A549 (cell line): ENCODE measurements at regions not wholly inside any gene's neighbourhood (a gene's known extent, or its start where the extent isn't known, plus 50 kb on each side); places are given as distances from the start of the nearest gene placed in this dataset.

Source experiments
- EP300 ChIP-seq, 2 experiments: fragments of >200 bp; sonication (Bioruptor Twin); formaldehyde crosslinking; IDR thresholded peaks; 2 replicates in 1 of 2; 3 replicates in 1 of 2; pipeline ENCODE4 v1.6.1; 2016 to 2017
- HDAC2 ChIP-seq: fragments of 200-600 bp; sonication (generic); IDR thresholded peaks from 2 replicates; pipeline ENCODE4 v1.6.1; 2016
- MAZ ChIP-seq: fragments of 150-350 bp; IDR thresholded peaks from 2 replicates; pipeline ENCODE4 v1.6.1; 2014; ENCODE audit warnings: antibody characterized with exemption, low read depth, low read length, borderline replicate concordance
- NFE2L2 ChIP-seq: fragments of 150-350 bp; conservative IDR thresholded peaks from 2 replicates; pipeline ENCODE4 v1.6.1; 2014; ENCODE audit warnings: low read length
- POLR2A ChIP-seq: IDR thresholded peaks from 2 replicates; pipeline ENCODE4 v1.6.1; 2012; ENCODE audit warnings: mild to moderate bottlenecking, low read length
- RCOR1 ChIP-seq: fragments of 150-350 bp; IDR thresholded peaks from 2 replicates; pipeline ENCODE4 v1.6.1; 2014; ENCODE audit warnings: antibody characterized with exemption, low read length, low read depth
- TF ChIP-seq, protein P1 (sequence below): fragments of >200 bp; sonication (Bioruptor Twin); formaldehyde crosslinking; IDR thresholded peaks from 3 replicates; pipeline ENCODE4 v1.5.1; 2016

DNA sequence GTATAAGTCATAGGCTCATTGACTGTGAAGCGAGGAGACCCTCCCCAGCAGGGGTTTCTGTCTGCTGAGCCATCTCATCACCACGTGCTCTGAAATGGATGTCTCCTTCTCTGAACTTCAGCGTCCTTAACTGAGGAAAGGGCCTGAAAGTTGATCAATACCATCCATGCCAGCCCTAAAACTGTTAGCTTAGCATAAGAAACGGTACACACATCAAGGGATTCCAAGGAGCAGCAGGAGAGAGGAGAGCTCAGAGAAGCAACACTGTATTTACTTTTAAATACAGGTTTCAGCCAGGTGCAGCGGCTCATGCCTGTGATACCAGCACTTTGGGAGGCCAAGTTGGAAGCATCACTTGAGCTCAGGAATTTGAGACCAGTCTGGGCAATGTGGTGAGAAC is 248.9 kb upstream of the TNRC6C start:
- TF ChIP-seq RCOR1 (no peak), EP300 (IDR thresholded peaks at IDR 0.05) (no peak), POLR2A (no peak), MAZ (no peak), HDAC2 (no peak), NFE2L2 (no peak)
- TF ChIP-seq, protein P1, sequence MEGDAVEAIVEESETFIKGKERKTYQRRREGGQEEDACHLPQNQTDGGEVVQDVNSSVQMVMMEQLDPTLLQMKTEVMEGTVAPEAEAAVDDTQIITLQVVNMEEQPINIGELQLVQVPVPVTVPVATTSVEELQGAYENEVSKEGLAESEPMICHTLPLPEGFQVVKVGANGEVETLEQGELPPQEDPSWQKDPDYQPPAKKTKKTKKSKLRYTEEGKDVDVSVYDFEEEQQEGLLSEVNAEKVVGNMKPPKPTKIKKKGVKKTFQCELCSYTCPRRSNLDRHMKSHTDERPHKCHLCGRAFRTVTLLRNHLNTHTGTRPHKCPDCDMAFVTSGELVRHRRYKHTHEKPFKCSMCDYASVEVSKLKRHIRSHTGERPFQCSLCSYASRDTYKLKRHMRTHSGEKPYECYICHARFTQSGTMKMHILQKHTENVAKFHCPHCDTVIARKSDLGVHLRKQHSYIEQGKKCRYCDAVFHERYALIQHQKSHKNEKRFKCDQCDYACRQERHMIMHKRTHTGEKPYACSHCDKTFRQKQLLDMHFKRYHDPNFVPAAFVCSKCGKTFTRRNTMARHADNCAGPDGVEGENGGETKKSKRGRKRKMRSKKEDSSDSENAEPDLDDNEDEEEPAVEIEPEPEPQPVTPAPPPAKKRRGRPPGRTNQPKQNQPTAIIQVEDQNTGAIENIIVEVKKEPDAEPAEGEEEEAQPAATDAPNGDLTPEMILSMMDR = no peak
